ENCODE measurements at regions not wholly inside any gene's neighbourhood (a gene's known extent, or its start where the extent isn't known, plus 50 kb on each side); places are given as distances from the start of the nearest gene placed in this dataset.

GRCh38 chr13:39108783-39109182, 70.5 kb downstream of the NHLRC3 start:
- TF ChIP-seq POLR2A (IDR thresholded peaks at IDR 0.05), result no peak
- TF ChIP-seq CTCF (IDR thresholded peaks at IDR 0.05), result no peak
- no peak for TF ChIP-seq POLR2AphosphoS5 (IDR thresholded peaks at IDR 0.05)

Measured in breast epithelium (tissue), 3 donors.